ENCODE measurements at regions not wholly inside any gene's neighbourhood (a gene's known extent, or its start where the extent isn't known, plus 50 kb on each side); places are given as distances from the start of the nearest gene placed in this dataset.

DNA sequence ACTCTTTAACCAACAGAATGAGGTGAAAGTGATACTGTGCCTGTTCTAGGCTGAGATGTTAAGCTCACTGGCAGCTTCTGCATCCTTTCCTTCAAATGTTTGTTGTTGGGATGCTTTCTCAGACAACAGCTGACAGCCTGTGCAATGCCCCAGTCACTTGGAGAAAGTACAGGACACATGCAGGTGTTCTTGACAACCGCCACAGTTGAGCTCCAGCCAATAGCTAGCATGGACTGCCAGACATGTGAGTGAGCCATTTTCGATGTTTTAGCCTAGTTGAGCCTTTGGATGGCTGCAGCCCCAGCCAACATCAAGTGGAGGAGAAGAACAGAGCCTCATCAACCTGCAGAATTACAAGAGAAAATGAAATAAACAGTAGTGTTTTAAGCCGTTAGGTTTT is 94.1 kb upstream of the PPP3CA start:
- WGBS (ENCODE audit: extremely low coverage, insufficient coverage, insufficient read length): no CpG with 5 or more reads among the region's 3 CpGs

GRCh38 chr4:101439926-101440325 is 92.6 kb upstream of the PPP3CA start:
- no peak overlapping the region for H3K23ac ChIP-seq (ENCODE audit: low read length)
- H2BK120ac ChIP-seq (ENCODE audit: insufficient read depth, low read length, poor library complexity): no peak overlapping the region
- H3K4me3 ChIP-seq (ENCODE audit: low read depth, low read length): no peak overlapping the region
- no peak overlapping the region for H3K4me2 ChIP-seq (ENCODE audit: low read length)
- no peaks in the 10 kb centered on the region for H3K9me3 ChIP-seq (ENCODE audit: insufficient read depth, low read depth, low read length)
- H2AK5ac ChIP-seq (ENCODE audit: low read length): no peak overlapping the region
- H3K4me1 ChIP-seq (ENCODE audit: control insufficient read depth in 1 of 2, insufficient read depth in 2 of 2, low read length in 2 of 2): no peaks in the 10 kb centered on the region
- no peak overlapping the region for H2BK5ac ChIP-seq (ENCODE audit: low read depth, low read length, poor library complexity)
- H3K4ac ChIP-seq (ENCODE audit: low read depth, low read length): no peak overlapping the region
- no peak overlapping the region for H3K9ac ChIP-seq (ENCODE audit: low read length)
- H3K36me3 ChIP-seq (ENCODE audit: control insufficient read depth in 1 of 2, insufficient read depth in 2 of 2, low read length in 2 of 2): no peaks in the 10 kb centered on the region
- H3K79me1 ChIP-seq (ENCODE audit: low read length): no peaks in the 10 kb centered on the region
- H4K12ac ChIP-seq (ENCODE audit: low read depth, low read length): no peak overlapping the region
- no peaks in the 10 kb centered on the region for H3K79me2 ChIP-seq (ENCODE audit: control insufficient read depth, insufficient read depth, low read length, poor library complexity)
- 100% methylated on average over 1 of the region's 2 CpGs for WGBS (ENCODE audit: extremely low coverage, insufficient coverage, insufficient read length)
- H4K91ac ChIP-seq (ENCODE audit: low read depth, low read length): no peak overlapping the region
- H3K27me3 ChIP-seq (ENCODE audit: insufficient read depth, low read length): no peaks in the 10 kb centered on the region
- H3K18ac ChIP-seq (ENCODE audit: low read length): no peak overlapping the region
- no peak overlapping the region for H4K8ac ChIP-seq (ENCODE audit: low read depth, low read length)
- DNase-seq: no peak
- no peak overlapping the region for H3K27ac ChIP-seq (ENCODE audit: low read depth, low read length)
- H2BK12ac ChIP-seq (ENCODE audit: low read length): no peak overlapping the region
- H3K14ac ChIP-seq (ENCODE audit: low read length): no peak overlapping the region
- no peak overlapping the region for H2AFZ ChIP-seq (ENCODE audit: insufficient read depth, low read length, poor library complexity)

More for the DNA sequence above, 94.1 kb upstream of the PPP3CA start:
- Histone ChIP-seq H2AFZ (ENCODE audit: insufficient read depth, low read length, poor library complexity) (no peak overlapping the region), H3K27me3 (ENCODE audit: insufficient read depth, low read length) (no peaks in the 10 kb centered on the region), H4K91ac (ENCODE audit: low read depth, low read length) (no peak overlapping the region), H3K9me3 (ENCODE audit: insufficient read depth, low read depth, low read length) (no peaks in the 10 kb centered on the region), H3K4me3 (ENCODE audit: low read depth, low read length) (no peak overlapping the region), H3K36me3 (ENCODE audit: control insufficient read depth in 1 of 2, insufficient read depth in 2 of 2, low read length in 2 of 2) (no peaks in the 10 kb centered on the region), H2BK12ac (ENCODE audit: low read length) (no peak overlapping the region), H3K9ac (ENCODE audit: low read length) (no peak overlapping the region), H2BK120ac (ENCODE audit: insufficient read depth, low read length, poor library complexity) (no peak overlapping the region), H3K27ac (ENCODE audit: low read depth, low read length) (no peak overlapping the region), H3K23ac (ENCODE audit: low read length) (no peak overlapping the region), H3K79me2 (ENCODE audit: control insufficient read depth, insufficient read depth, low read length, poor library complexity) (no peaks in the 10 kb centered on the region), H3K14ac (ENCODE audit: low read length) (no peak overlapping the region), H3K4ac (ENCODE audit: low read depth, low read length) (no peak overlapping the region), H4K8ac (ENCODE audit: low read depth, low read length) (no peak overlapping the region), H3K4me1 (ENCODE audit: control insufficient read depth in 1 of 2, insufficient read depth in 2 of 2, low read length in 2 of 2) (no peaks in the 10 kb centered on the region), H4K12ac (ENCODE audit: low read depth, low read length) (no peak overlapping the region), H2AK5ac (ENCODE audit: low read length) (no peak overlapping the region), H3K18ac (ENCODE audit: low read length) (no peak overlapping the region), H3K4me2 (ENCODE audit: low read length) (no peak overlapping the region), H2BK5ac (ENCODE audit: low read depth, low read length, poor library complexity) (no peak overlapping the region), H3K79me1 (ENCODE audit: low read length) (no peaks in the 10 kb centered on the region)
- DNase-seq: no peak

- no peak overlapping the region for H3K14ac ChIP-seq (ENCODE audit: low read length)
- H3K23ac ChIP-seq (ENCODE audit: low read length): no peak overlapping the region
- H3K9ac ChIP-seq (ENCODE audit: low read length): no peak overlapping the region
- H2BK120ac ChIP-seq (ENCODE audit: insufficient read depth, low read length, poor library complexity): no peak overlapping the region
- no peak overlapping the region for H3K4me3 ChIP-seq (ENCODE audit: low read depth, low read length)
- no peaks in the 10 kb centered on the region for H3K79me2 ChIP-seq (ENCODE audit: control insufficient read depth, insufficient read depth, low read length, poor library complexity)
- H3K4me1 ChIP-seq (ENCODE audit: control insufficient read depth in 1 of 2, insufficient read depth in 2 of 2, low read length in 2 of 2): no peaks in the 10 kb centered on the region
- H4K8ac ChIP-seq (ENCODE audit: low read depth, low read length): no peak overlapping the region
- H3K79me1 ChIP-seq (ENCODE audit: low read length): peaks cover 2% of the 10 kb centered on the region
- no peaks in the 10 kb centered on the region for H3K36me3 ChIP-seq (ENCODE audit: control insufficient read depth in 1 of 2, insufficient read depth in 2 of 2, low read length in 2 of 2)
- peaks cover 3% of the 10 kb centered on the region for H3K9me3 ChIP-seq (ENCODE audit: insufficient read depth, low read depth, low read length)
- H2BK12ac ChIP-seq (ENCODE audit: low read length): no peak overlapping the region
- no peak overlapping the region for H4K12ac ChIP-seq (ENCODE audit: low read depth, low read length)
- no peaks in the 10 kb centered on the region for H3K27me3 ChIP-seq (ENCODE audit: insufficient read depth, low read length)
- no peak overlapping the region for H3K18ac ChIP-seq (ENCODE audit: low read length)
- H3K4ac ChIP-seq (ENCODE audit: low read depth, low read length): no peak overlapping the region
- H4K91ac ChIP-seq (ENCODE audit: low read depth, low read length): no peak overlapping the region
- no peak overlapping the region for H2AK5ac ChIP-seq (ENCODE audit: low read length)
- WGBS (ENCODE audit: extremely low coverage, insufficient coverage, insufficient read length): no CpG with 5 or more reads among the region's 2 CpGs
- no peak overlapping the region for H3K4me2 ChIP-seq (ENCODE audit: low read length)
- H3K27ac ChIP-seq (ENCODE audit: low read depth, low read length): no peak overlapping the region
- H2AFZ ChIP-seq (ENCODE audit: insufficient read depth, low read length, poor library complexity): no peak overlapping the region
- DNase-seq: peak; percentile 7 to 40
- H2BK5ac ChIP-seq (ENCODE audit: low read depth, low read length, poor library complexity): no peak overlapping the region
These were observed 74.1 kb upstream of the PPP3CA start for GRCh38 chr4:101421386-101421785.

DNA sequence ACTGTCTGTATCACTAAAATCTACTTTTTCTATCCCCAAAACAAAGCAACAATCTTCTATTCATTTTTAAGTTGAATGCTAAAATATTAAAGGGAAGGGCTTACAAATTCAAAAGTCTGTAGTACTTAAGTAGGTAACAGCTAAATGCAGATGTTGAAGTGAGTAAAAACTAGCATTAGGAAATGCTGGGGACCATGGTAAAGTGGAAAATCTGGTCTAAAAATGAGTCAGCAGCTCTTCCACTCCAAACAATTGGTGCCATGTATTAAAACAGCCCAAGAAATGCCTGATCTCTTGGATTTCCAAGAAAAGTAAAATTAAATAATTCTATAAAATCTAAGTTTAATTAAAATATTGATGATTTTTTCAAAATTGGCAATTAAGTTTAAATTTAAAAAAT is 73.3 kb upstream of the PPP3CA start:
- Histone ChIP-seq H4K91ac (ENCODE audit: low read depth, low read length) (no peak overlapping the region), H2AFZ (ENCODE audit: insufficient read depth, low read length, poor library complexity) (no peak overlapping the region), H4K8ac (ENCODE audit: low read depth, low read length) (no peak overlapping the region), H3K23ac (ENCODE audit: low read length) (no peak overlapping the region), H3K79me2 (ENCODE audit: control insufficient read depth, insufficient read depth, low read length, poor library complexity) (no peaks in the 10 kb centered on the region), H3K9ac (ENCODE audit: low read length) (no peak overlapping the region), H4K12ac (ENCODE audit: low read depth, low read length) (no peak overlapping the region), H3K4me2 (ENCODE audit: low read length) (no peak overlapping the region), H2BK120ac (ENCODE audit: insufficient read depth, low read length, poor library complexity) (no peak overlapping the region), H3K4me1 (ENCODE audit: control insufficient read depth in 1 of 2, insufficient read depth in 2 of 2, low read length in 2 of 2) (no peaks in the 10 kb centered on the region), H2BK5ac (ENCODE audit: low read depth, low read length, poor library complexity) (no peak overlapping the region), H3K4me3 (ENCODE audit: low read depth, low read length) (no peak overlapping the region), H2BK12ac (ENCODE audit: low read length) (no peak overlapping the region), H3K14ac (ENCODE audit: low read length) (no peak overlapping the region), H3K9me3 (ENCODE audit: insufficient read depth, low read depth, low read length) (peaks cover 3% of the 10 kb centered on the region), H3K4ac (ENCODE audit: low read depth, low read length) (no peak overlapping the region), H3K27ac (ENCODE audit: low read depth, low read length) (no peak overlapping the region), H3K79me1 (ENCODE audit: low read length) (peaks cover 2% of the 10 kb centered on the region), H2AK5ac (ENCODE audit: low read length) (no peak overlapping the region), H3K18ac (ENCODE audit: low read length) (no peak overlapping the region), H3K27me3 (ENCODE audit: insufficient read depth, low read length) (no peaks in the 10 kb centered on the region), H3K36me3 (ENCODE audit: control insufficient read depth in 1 of 2, insufficient read depth in 2 of 2, low read length in 2 of 2) (no peaks in the 10 kb centered on the region)
- DNase-seq: peak in 1 of 2 donors; percentile 24
